NCI-H2196 treated with DMSO at 0.1 percent for 48 hours (cell line): ENCODE measurements at regions not wholly inside any gene's neighbourhood (a gene's known extent, or its start where the extent isn't known, plus 50 kb on each side); places are given as distances from the start of the nearest gene placed in this dataset.

Experiments
- DNase-seq: peaks from one replicate; lab custom pipeline; 2025; ENCODE audit not compliant: unreplicated experiment; lab: John Stamatoyannopoulos, UW

GRCh38 chr2:121085801-121086200, 199.2 kb downstream of the TFCP2L1 start:
- peak; percentile 12 for DNase-seq

DNA sequence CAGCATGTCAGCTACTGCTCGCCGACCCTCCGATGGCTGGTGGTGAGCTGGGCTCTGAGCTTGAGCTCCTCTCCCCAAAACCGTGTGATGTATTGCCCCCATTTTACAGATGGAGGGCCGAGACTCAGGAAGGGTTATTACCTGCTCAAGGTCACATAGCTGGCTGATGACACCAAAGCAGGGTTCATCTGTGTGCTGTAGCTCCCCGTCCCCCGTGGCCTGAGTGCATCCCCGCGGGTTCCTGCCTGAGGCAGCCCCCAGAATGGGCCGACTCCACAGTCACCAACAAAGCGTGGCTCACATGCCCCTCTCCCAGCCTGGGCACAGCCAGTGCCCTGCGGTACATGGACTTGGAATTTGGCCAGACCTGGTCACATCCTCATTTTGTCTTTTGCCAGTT, 198.6 kb downstream of the TFCP2L1 start:
- DNase-seq: no peak

- DNase-seq: no peak
Measured at GRCh38 chr2:121087117-121087516, 197.9 kb downstream of the TFCP2L1 start.

DNA sequence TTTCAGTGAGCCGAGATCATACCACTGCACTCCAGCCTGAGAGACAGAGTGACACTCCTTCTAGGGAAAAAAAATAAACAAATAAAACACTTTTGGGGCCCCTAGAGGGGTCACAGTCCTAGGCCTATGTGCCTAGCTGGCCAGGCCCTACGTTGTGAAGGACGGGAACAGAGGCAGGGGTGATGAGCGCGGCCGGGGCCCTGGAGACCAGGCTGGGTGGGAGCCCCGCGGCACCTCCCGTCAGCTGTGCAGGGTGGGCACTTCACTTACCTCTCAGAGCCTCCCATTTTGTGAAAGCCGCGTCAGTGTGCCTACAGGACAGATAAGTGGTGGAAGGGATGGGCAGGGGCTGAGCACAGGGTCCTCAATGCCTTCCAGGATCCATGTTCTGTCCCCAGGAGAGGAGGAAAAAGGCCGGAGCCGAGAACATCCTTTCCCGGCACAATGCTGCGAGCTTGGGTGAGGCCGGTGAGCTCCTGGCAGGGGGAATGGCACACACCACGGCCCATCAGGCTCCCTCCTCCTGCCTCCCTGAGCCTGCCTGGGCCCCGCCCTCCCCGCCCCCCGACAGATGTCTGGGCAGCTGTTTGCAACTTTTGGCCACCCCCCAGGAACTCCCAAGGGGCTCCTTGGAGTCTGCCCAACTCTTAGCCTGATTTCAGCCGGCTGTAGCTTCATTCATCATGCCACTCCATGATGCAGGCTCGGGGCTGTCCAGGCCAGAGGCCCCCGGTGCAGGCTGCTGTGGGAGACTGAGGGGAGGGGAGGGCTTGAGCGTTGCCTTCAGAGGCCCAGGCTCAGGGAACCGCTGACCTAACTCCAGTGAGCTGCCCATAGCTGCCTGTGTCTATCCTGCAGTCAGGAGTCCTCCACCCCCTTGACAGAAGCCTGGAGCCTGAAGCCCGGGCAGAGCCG, 196.5 kb downstream of the TFCP2L1 start:
- no peak for DNase-seq

DNA sequence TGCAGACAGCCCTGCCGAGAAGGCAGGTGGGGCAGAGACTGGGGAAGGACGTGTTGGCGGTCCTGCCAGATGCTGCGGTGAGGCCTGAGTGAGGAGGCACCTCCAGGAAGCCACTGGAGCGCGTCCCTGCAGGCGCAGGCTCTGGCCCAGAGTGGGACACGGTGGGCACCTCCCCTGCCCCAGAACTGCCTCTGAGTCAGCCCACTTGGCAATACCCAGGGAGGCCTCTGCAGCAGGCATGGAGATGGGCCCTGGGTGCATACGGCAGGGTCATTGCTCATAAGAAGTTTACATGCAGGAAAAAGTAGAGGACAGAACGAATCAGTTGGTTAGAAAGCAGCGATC, 195.9 kb downstream of the TFCP2L1 start:
- no peak for DNase-seq

DNA sequence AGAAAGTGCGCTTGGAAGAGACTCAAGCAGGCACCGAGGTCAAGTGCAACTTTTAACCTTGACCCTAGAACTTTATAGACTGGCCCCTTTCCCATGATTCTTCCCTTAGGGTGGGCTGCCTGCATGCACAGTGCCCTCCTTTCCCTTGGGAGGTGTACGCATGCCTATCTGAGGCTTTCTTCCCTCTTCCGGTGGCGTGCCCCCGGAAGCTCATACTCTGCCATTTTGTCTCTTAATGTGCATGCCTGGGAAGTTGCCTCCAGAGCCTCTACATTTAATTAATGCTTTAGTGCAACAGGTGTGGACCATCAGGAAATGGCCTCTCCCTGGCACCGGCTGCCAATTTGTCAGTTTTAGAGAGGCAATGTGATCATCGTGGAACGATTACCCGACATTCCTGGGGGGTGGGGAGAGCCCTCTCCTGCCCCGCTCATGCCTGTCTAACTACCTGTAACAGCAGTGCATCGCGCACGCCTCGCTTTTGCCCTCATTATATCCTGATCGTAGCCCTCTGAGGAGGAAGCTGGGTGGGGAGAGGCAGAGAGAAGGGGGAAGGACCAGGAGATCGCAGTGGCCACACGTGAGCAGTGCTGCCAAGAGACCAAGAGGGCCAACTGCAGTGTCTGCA, 194.8 kb downstream of the TFCP2L1 start:
- no peak for DNase-seq

GRCh38 chr2:121092095-121092494, 192.9 kb downstream of the TFCP2L1 start:
- no peak for DNase-seq

GRCh38 chr2:121093692-121094091, 191.3 kb downstream of the TFCP2L1 start:
- no peak for DNase-seq

- no peak for DNase-seq
Measured at GRCh38 chr2:121094101-121094500, 190.9 kb downstream of the TFCP2L1 start.

GRCh38 chr2:121094845-121095244, 190.2 kb downstream of the TFCP2L1 start:
- no peak for DNase-seq

DNA sequence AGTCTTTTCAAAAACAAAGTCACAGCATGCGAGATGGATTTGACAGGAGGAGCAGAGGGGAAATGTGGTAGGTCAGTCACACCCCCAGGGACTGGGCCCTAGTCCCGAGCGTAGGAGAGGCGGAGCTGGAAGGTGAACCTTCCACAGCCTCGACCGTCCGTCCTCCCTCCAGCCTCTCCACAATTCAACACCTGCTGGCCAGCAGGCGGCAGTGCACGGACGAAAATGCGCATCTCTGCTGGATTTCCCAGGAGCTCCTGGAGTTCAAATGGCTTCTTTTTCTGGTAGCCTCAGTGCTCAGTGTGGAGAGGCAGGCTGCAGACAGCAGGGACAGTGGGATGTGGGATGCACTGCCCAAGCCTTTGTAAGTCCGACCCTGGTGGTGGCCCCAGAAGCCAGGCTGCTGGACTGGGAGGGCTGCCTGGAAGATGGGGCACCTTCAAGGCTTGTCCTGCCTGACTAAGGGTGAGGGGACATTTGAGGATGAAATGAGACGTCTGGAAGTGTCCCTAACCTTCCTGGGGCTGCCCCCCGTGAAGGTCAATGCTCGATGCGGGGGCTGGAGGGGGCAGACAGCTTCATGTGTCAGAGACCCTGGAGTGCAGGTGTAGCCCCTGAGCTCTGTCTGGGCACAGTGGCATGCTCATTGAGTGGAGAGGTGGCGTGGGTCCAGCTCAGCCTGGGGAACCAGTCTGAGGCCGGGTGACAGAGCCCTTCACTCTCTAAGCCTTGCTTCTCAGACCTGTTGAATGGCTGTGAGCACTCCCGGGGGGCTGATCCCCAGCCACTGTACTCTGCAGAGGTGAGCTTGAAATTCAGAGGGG, 189.5 kb downstream of the TFCP2L1 start:
- peak; percentile 42 for DNase-seq

DNA sequence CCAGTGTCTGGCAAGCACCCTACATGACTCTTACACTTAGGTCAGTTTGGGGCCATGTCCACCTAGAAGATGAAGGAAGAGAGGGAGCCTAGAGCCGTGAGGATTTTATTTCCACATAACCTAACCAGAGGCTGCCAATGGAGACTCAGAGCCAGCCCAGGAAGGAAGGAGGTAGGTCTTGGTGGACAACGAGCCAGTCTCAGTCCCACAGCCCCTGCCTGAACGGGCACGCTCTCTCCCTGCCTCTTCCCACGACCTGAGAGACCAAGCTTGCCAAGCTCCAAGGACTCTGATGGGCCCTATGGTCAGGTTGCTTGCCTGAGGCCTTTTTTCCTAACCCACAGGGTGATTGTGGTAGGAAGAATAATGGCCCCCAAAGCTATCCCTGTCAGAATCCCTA, 188.4 kb downstream of the TFCP2L1 start:
- DNase-seq: no peak

GRCh38 chr2:121098556-121098955, 186.4 kb downstream of the TFCP2L1 start:
- no peak for DNase-seq

DNA sequence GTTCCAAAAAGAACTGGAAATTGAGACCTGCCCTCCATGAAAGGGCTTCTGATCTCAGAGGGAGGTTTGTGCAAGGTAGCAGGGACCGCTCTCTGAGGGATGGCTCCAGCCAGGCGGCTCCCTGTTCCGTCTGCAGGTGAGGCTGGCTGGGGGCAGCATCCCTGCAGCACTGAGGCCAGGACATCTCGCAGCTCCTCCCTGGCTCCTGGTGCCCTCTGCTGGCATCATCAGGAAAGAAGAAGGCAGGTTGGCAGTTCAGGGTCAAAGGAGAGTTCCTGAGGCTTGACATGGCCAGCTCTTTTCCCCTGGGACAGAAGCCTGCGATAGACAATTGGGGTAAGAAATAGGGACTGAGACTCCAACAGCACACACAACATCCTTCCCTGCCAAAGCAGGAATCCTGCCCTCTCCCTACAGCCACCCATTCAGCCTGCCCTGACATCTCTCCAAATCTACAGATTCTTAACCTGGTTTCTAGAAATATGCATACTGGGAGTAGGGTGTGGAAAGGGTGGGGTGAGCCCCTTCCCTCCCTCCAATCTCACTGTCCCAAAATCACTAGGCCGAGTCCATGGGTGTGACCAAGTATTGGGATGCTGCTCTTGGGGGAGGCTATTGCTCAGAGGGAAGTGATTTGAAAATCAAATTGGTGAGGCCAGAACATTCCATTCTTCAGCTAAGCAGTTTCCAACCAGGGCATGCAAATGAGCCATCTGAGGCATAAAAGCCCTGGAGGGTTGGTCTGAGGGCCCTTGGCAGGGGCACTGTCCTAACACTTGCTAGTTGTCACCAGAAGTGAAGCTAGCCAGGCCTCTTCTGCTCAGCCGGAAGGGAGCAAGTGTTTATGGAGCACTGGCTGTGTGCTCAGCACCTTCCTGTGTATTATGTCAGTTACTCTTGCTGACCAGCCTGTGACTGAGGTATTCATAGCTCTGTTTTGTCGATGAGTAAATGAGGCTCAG, 185.4 kb downstream of the TFCP2L1 start:
- peak; percentile 43 for DNase-seq

DNA sequence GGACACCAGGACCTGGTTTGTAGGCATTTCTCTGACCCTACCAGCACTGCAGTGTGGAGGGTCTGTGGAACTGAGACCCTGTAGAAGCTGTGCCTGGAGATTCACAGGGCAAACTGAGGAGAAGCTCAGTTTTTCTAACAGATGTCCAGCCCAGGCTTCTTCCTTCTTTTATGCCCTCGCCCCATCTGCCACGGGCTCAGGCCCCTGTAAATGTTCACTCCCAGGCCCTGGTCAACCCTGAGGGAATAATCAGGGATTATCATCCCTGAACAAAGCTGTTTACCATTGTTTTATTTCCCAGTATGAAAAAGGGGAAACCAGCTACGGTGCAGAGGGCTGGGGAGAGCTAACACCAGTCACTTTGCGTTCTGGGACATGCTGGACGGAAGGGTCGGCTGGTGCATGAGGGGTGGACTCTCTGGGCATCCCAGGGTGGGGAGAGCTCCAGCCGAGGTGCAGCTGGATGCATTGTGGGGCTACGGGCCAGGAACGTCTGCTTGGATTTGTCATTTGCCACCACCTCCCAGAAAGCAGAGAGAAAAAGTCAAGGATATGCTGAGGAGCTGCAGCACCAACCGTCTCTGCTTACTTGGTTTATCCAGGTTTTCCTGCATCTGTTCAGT, 183.8 kb downstream of the TFCP2L1 start:
- no peak for DNase-seq

DNA sequence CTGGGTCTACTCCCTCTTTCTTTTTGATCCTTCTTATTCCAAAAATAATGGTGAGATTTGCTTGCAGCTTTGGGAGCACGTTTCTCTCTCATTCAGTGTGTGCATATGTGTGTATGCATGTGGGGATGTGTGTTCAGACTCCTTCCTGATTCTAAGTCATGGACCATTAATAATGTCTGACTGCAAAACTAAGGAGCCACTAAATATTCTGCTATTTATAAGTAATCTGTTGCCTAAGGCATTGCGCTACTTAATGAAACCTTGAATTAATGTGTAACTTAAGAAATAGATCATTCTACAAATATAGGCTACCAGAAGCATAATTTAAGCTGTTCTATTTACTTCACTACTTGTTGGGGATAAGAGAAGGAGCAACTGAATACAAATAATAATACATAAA, 182.1 kb downstream of the TFCP2L1 start:
- DNase-seq: no peak

- DNase-seq: no peak
Measured at GRCh38 chr2:121103960-121104359, 181.0 kb downstream of the TFCP2L1 start.

GRCh38 chr2:121104721-121105141, 180.3 kb downstream of the TFCP2L1 start:
- DNase-seq: no peak

DNA sequence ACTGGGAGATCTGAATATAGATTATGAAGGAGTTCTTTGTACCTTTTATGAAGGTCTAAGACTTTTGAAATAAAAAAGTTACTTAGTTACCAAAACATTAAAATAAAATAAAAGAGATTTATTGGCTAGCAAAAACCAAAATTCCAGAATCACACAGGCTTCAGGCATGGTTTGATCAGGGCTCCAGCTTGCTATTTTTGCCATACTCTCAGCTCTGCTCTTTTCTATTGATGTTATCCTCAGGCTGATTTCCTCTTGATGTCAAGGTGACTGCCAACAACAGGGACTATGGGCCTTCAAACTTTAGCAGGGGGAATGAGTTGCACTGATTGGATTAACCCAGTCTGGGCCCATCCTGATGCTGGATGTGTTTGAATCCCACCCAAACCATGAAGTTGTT, 174.1 kb downstream of the TFCP2L1 start:
- DNase-seq: no peak

- DNase-seq: no peak
Measured at GRCh38 chr2:121118951-121119350, 166.1 kb downstream of the TFCP2L1 start.
